Stimulated activated CD4-positive, alpha-beta T cell treated with anti-CD3 and anti-CD28 coated beads, TNF-alpha, amount 100 ng/mL, for 1 hour (primary cell): ENCODE measurements at regions not wholly inside any gene's neighbourhood (a gene's known extent, or its start where the extent isn't known, plus 50 kb on each side); places are given as distances from the start of the nearest gene placed in this dataset.

Source experiments
- DNase-seq, 3 donors: peaks; one replicate each; pipeline ENCODE4 v3.0.0-alpha.2; 2020; ENCODE audit warnings: low read depth in 3 of 3, low spot score in 1 of 3

GRCh38 chr6:105593805-105594671, 191.2 kb upstream of the PREP start:
- DNase-seq = no peak

GRCh38 chr6:105593056-105593690, 190.3 kb upstream of the PREP start:
- DNase-seq = no peak

GRCh38 chr6:105592329-105592728, 189.4 kb upstream of the PREP start:
- no peak for DNase-seq

- no peak for DNase-seq
These were observed 188.2 kb upstream of the PREP start for GRCh38 chr6:105591053-105591452.

GRCh38 chr6:105588123-105588710, 185.3 kb upstream of the PREP start:
- DNase-seq = no peak

GRCh38 chr6:105587349-105588122, 184.7 kb upstream of the PREP start:
- no peak for DNase-seq

GRCh38 chr6:105578179-105578707, 175.4 kb upstream of the PREP start:
- no peak for DNase-seq

GRCh38 chr6:105573556-105573955, 170.7 kb upstream of the PREP start:
- DNase-seq = no peak

- DNase-seq = no peak
These were observed 170.3 kb upstream of the PREP start for GRCh38 chr6:105573138-105573537.

GRCh38 chr6:105570416-105570815, 167.5 kb upstream of the PREP start:
- no peak for DNase-seq

GRCh38 chr6:105569706-105570105, 166.8 kb upstream of the PREP start:
- DNase-seq = no peak

GRCh38 chr6:105568751-105569150, 165.9 kb upstream of the PREP start:
- DNase-seq = no peak

GRCh38 chr6:105568142-105568541, 165.3 kb upstream of the PREP start:
- no peak for DNase-seq

GRCh38 chr6:105567140-105567539, 164.3 kb upstream of the PREP start:
- no peak for DNase-seq

GRCh38 chr6:105566503-105566902, 163.6 kb upstream of the PREP start:
- DNase-seq = no peak

GRCh38 chr6:105564121-105564902, 161.4 kb upstream of the PREP start:
- DNase-seq = no peak

- no peak for DNase-seq
These were observed 159.1 kb upstream of the PREP start for GRCh38 chr6:105562027-105562426.

GRCh38 chr6:105561486-105561885, 158.6 kb upstream of the PREP start:
- no peak for DNase-seq

- no peak for DNase-seq
These were observed 157.8 kb upstream of the PREP start for GRCh38 chr6:105560611-105561066.

GRCh38 chr6:105557291-105557690, 154.4 kb upstream of the PREP start:
- DNase-seq = no peak
